GM12864 (cell line): ENCODE measurements at regions not wholly inside any gene's neighbourhood (a gene's known extent, or its start where the extent isn't known, plus 50 kb on each side); places are given as distances from the start of the nearest gene placed in this dataset.
"Not testable (repeated sequence)": the region's sequence is repeated elsewhere in the genome, so short reads cannot be mapped to it uniquely, and the experiment has no call there.

Experiments used
- DNase-seq: peaks from one replicate; pipeline ENCODE4 v3.0.0-alpha.2; 2011; ENCODE audit warnings: low read depth
- H3K4me3 ChIP-seq: 2 replicates; pipeline ENCODE4 v1.5.1; 2011; ENCODE audit warnings: mild to moderate bottlenecking, low read depth, low read length, control low read depth
- TF ChIP-seq, protein P1 (sequence below): IDR thresholded peaks from 2 replicates; pipeline ENCODE4 v1.5.1; 2011; ENCODE audit warnings: low read depth, mild to moderate bottlenecking, moderate library complexity, low read length, control low read depth, inconsistent platforms; ENCODE audit errors: missing control alignments

DNA sequence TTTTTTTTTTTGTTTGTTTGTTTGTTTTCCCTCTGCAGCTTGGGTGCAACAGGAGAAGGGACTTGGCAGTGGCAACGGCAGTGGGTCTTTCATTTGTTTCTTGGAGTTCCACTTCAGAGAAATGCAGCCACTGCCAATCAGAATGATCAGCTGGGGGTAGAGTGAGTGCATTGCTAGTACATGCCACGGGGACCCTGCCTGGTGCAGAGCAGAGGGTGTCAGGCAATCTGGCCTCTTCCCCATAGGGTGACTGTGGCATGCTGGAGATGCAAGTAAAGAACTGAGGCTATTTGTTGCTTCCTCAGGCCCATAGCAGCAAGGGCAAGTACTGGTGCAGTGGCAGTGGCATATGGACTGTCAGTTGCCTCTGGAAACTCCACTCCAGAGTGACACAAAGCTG is 1073.6 kb upstream of the EDIL3 start:
- no peak for DNase-seq
- TF ChIP-seq, protein P1, sequence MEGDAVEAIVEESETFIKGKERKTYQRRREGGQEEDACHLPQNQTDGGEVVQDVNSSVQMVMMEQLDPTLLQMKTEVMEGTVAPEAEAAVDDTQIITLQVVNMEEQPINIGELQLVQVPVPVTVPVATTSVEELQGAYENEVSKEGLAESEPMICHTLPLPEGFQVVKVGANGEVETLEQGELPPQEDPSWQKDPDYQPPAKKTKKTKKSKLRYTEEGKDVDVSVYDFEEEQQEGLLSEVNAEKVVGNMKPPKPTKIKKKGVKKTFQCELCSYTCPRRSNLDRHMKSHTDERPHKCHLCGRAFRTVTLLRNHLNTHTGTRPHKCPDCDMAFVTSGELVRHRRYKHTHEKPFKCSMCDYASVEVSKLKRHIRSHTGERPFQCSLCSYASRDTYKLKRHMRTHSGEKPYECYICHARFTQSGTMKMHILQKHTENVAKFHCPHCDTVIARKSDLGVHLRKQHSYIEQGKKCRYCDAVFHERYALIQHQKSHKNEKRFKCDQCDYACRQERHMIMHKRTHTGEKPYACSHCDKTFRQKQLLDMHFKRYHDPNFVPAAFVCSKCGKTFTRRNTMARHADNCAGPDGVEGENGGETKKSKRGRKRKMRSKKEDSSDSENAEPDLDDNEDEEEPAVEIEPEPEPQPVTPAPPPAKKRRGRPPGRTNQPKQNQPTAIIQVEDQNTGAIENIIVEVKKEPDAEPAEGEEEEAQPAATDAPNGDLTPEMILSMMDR: no peak
- H3K4me3 ChIP-seq: no peak overlapping the region

DNA sequence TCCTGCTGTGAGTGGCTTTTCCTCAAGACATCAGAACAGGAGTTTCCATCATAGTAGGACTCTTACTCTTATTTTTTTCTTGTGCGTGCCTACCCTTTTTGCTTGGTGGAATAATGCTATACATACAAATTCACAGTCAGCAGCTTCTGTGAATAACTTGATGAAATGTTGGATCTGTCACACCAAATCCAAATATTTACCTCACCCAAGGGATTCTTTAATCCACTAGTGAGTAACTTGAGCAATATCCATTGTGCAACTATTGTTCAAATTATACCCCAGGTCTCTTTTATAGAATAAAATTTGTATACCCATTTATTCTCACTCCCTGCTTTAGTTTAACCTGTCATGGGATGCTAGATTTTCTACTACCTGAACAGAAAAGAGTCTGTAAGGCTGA is 1078.3 kb upstream of the EDIL3 start:
- DNase-seq: no peak
- TF ChIP-seq, protein P1: no peak
- no peak overlapping the region for H3K4me3 ChIP-seq

DNA sequence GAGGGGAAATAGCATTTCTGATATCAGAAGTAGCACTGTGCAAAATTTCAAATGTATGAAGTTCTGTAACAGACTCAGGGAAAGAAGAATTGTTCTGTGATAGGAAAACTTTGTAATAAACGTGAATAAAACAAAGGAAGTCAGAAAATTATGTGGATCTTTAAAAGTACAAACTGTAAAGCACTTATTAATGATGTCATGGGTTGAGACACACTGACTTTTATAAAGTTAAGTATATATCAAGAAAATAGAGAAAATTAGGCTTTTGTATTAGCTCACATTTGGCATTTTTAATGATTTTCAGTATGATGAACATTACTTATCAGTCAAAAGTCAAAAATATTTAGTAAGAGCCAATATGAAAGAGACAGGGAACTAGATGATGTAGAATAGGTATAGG is 1081.7 kb upstream of the EDIL3 start:
- H3K4me3 ChIP-seq: no peak overlapping the region
- TF ChIP-seq, protein P1: no peak
- DNase-seq: no peak

DNA sequence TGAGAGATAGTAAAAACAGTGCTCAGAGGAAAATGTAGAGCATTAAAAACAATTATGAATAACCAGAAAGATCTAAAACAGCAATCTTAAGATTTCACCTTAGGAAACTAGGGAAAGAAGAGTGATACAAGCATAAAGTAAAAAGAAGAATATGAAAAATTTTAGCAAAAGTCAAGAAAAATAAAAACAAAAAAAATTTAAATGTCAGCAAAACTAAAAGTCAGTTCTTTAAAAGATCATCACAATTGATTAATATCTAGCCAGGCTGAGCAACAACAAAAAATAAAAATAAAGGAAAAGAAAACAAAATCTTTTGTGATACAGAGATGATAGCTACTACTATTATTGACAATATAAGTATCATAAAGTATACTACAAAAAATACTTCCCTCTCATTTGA is 1088.1 kb upstream of the EDIL3 start:
- H3K4me3 ChIP-seq: no peak overlapping the region
- DNase-seq: no peak
- TF ChIP-seq, protein P1: no peak

DNA sequence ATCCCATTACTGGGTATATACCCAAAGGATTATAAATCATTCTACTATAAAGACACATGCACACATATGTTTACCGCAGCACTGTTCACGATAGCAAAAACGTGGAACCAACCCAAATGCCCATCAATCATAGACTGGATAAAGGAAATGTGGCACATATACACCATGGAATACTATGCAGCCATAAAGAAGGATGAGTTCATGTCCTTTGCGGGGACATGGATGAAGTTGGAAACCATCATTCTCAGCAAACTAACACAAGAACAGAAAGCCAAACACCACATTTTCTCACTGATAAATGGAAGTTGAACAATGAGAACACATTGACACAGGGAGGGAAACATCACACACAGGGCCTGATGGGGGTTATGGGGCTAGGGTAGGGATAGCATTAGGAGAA is 1090.5 kb upstream of the EDIL3 start:
- DNase-seq, H3K4me3 ChIP-seq: not testable (repeated sequence)

DNA sequence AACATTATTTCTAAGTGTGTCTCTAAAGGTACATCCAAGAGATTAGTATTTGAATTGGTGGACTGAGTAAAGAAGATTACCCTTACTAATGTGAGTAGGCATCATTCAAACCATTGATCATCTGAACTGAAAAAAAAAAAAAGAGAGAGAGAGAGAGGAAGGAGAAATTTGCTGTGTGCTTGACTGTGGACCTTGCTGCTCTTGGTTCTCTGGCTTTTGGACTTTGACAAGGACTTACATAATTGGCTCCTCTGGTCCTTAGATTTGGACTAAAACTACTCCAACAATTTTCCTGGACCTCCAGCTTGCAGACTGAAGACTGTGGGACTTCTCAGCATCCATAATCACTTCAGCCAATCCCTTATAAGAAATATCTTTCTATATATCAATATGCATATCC is 1091.9 kb upstream of the EDIL3 start:
- DNase-seq: no peak
- H3K4me3 ChIP-seq: no peak overlapping the region
- TF ChIP-seq, protein P1: no peak

DNA sequence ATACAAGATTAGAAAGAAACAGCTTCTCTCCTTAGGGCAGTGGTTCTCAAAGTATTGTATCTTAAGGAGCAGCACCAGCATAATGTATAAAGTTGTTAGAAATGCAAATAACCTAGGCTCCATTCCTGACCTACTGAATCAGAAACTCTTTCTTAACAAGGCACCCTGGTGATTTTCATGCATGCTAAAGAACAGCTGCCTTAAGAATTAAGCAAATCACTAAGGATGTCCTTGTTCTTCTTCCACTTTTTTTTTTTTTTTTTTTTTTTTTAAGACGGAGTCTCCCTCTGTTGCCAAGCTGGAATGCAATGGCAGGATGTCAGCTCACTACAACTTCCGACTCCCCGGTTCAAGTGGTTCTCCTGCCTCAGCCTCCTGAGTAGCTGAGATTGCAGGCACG is 1095.2 kb upstream of the EDIL3 start:
- DNase-seq: no peak
- H3K4me3 ChIP-seq: no peak overlapping the region
- TF ChIP-seq, protein P1: no peak
